Pulmonary artery endothelial cell (primary cell): ENCODE measurements at regions not wholly inside any gene's neighbourhood (a gene's known extent, or its start where the extent isn't known, plus 50 kb on each side); places are given as distances from the start of the nearest gene placed in this dataset.

Experiments used
- DNase-seq: peaks from one replicate; pipeline ENCODE4 v3.0.0-alpha.2; 2011; ENCODE audit warnings: low read depth, low spot score

GRCh38 chr5:68161156-68161555 lies 54.4 kb upstream of the PIK3R1 start:
- no peak for DNase-seq

GRCh38 chr5:68159224-68159951 lies 56.2 kb upstream of the PIK3R1 start:
- no peak for DNase-seq

DNA sequence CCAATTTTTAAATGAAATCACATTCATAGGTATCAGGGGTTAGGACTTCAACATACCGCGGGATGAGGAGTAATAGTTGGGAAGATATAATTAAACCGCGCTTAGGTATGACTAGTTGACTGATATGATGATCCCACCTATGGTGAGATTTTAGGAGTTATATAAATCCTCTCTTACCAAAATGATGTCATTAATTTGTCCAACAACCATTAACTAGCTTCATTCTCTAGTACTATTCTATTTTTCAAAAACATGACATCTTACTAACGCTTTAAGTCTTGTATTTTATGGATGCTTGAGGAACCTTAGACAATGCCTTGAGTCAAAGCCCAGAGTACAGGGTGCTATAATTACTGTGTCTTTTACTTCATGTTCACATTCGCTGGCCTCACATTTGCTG lies 59.6 kb upstream of the PIK3R1 start:
- no peak for DNase-seq

GRCh38 chr5:68154119-68154857 lies 61.3 kb upstream of the PIK3R1 start:
- DNase-seq = no peak

GRCh38 chr5:68151812-68152211 lies 63.7 kb upstream of the PIK3R1 start:
- DNase-seq = no peak

DNA sequence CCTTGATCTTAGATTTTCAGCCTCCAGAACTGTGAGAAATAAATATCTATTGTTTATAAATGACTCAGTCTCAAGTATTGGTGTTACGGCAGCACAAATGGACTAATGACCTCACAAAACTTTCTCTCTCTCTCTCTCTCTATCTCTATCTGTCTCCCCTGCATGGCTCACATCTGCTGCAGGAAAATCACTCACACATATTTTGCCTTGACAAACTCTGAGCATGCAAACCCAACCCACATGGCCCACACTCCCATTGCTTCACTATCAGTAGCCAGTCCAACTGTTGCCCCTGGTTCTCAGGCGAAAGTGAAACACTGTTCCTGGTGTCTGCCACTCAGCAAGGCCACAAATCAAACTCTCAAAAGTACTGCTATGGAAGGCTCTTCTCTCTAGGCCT lies 66.4 kb upstream of the PIK3R1 start:
- DNase-seq = no peak

DNA sequence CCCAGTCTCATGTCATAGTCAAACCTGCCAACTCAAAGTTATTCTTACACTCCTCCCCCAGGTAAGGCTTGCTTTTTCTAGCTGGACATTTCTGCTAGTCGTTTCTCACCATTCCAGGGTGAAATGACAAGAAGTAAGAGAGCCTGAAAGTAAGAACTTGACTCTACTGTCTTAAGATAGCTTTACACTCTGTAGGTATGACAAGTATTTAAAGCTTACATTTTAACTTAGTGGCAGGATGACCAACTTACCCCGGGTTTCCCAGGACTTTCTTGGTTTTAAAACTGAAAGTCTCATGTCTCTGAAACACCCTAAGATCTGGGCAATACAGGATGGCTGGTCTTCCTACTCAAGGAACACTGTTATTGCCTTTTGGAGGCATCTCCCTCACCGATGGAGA lies 67.5 kb upstream of the PIK3R1 start:
- no peak for DNase-seq

DNA sequence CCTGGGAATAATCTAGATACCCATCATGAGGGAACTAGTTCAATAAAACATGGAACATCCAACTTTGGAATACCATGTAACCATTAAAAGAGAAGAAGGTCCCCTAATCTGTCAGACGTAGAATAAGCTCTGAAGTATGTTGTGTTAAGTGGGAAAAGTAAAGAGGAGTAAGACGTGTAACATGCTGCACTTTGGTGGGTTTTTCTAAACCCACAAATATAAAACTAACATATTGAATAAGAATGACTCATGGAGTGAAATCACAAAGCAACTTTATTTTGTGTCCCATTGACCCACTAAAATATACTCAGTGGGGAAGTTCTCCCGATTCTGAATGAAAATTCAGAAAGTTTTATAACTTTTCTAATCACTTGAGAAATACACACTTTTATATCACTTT lies 67.9 kb upstream of the PIK3R1 start:
- no peak for DNase-seq

GRCh38 chr5:68141494-68141893 lies 74.1 kb upstream of the PIK3R1 start:
- no peak for DNase-seq

GRCh38 chr5:68140763-68141162 lies 74.8 kb upstream of the PIK3R1 start:
- DNase-seq = no peak

GRCh38 chr5:68139611-68140441 lies 75.7 kb upstream of the PIK3R1 start:
- no peak for DNase-seq

GRCh38 chr5:68137511-68138140 lies 77.9 kb upstream of the PIK3R1 start:
- DNase-seq = no peak

GRCh38 chr5:68134669-68135313 lies 80.8 kb upstream of the PIK3R1 start:
- no peak for DNase-seq

GRCh38 chr5:68134033-68134668 lies 81.4 kb upstream of the PIK3R1 start:
- no peak for DNase-seq

- DNase-seq = no peak
Observed at GRCh38 chr5:68130253-68130652, 85.3 kb upstream of the PIK3R1 start.

- DNase-seq = no peak
Observed at GRCh38 chr5:68129364-68129763, 86.2 kb upstream of the PIK3R1 start.

GRCh38 chr5:68126886-68127285 lies 88.7 kb upstream of the PIK3R1 start:
- DNase-seq = no peak

DNA sequence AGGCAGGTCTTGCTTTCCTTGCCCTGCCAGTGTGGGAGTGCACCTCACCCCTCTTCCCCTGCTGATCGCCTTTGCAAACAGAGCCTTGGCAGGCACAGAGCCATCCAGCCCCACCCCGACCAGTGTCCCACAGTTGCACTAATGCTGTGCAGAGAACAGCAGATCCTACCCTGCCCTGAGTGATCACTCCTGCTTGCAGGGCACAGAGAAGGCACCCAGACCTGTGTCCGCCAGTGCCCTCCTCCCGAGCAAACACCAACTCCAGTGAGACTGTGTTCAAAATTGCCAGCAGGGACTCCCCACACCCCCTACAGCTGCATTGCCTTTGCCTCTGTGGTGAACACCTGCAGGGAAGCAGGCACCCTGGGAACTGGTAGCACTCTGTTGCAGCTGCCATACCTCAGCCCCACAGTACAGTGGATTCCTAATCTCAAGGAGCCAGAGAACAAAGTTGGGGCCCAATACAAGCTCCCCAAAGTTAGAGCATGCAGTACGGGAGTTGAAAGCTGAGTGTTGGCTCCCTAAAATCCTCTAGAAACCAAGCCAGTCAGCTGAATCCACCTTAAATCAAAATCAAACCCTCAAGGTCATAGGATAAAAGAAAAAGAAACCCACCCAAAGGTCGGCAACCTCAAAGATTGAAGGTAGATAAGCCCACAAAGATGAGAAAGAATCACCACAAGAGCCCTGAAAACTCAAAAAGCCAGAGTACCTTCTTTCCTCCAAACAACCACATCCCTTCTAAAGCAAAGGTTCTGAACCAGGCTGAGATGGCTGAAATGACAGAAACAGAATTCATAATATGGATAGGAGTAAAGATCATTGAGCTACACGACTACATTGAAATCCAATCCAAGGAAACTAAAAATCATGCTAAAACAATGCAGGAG lies 92.9 kb upstream of the PIK3R1 start:
- no peak for DNase-seq

DNA sequence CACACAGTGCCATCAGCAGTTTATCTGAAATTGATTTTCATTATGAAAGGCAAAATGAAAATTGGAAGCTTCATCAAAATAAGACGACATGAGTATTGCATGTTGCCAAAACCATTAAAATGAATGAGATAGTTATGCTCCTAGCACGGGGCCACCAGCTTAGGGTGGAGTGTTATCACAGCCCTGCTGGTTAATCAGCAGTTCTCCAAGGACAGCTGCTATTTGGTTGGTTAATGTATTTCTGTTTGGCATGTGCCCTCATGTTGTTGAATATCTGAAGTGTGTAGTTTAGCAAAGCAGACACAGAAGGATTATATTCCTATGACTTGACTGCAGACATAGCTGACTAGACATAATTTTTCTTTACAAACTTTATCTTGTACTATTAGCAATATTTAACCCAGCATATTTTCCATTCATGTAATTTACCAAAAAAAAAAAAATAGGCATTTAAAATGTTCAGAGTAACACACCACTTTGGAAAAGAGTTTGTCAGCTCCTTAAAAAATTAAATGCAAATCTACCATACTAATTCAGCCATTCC lies 98.6 kb upstream of the PIK3R1 start:
- no peak for DNase-seq
